IMR-90 (cell line): ENCODE measurements at regions not wholly inside any gene's neighbourhood (a gene's known extent, or its start where the extent isn't known, plus 50 kb on each side); places are given as distances from the start of the nearest gene placed in this dataset.

Experiments used
- ATAC-seq: fragments of 200-7000 bp; cut with Tn5 transposase; 2 replicates; pipeline ENCODE4 v1.9.1; 2020; ENCODE audit warnings: low read depth, mild to moderate bottlenecking, moderate library complexity
- BruUV-seq: library from RNA; stranded (reverse); fragments of 400-500 nt; replicated peaks from 2 replicates; lab custom pipeline; 2021; lab: Mats Ljungman, UMichigan
- CTCF ChIA-PET: fragments of 300-600 bp; formaldehyde crosslinking; extraction: SDS; loops from one replicate; lab custom pipeline; 2021; ENCODE audit warnings: antibody characterized with exemption; lab: Yijun Ruan, JAX
- POLR2A ChIA-PET: fragments of 300-600 bp; sonication (Branson Sonifier 250); formaldehyde crosslinking; loops from one replicate; lab custom pipeline; 2022; ENCODE audit warnings: antibody characterized with exemption; ENCODE audit not compliant: unreplicated experiment; lab: Charles Lee
- DNase-seq: peaks from one replicate; pipeline ENCODE4 v3.0.0; 2013
- H2AFZ ChIP-seq: replicated peaks from 2 replicates; pipeline ENCODE3; 2013; ENCODE audit warnings: low read length, mild to moderate bottlenecking; ENCODE audit not compliant: poor library complexity
- H2AK5ac ChIP-seq: 2 replicates; pipeline ENCODE4 v1.6.1; 2013; ENCODE audit warnings: low read depth, low read length, inconsistent platforms
- H2AK9ac ChIP-seq: replicated peaks from 2 replicates; pipeline ENCODE3; 2013; ENCODE audit warnings: mild to moderate bottlenecking, low read depth, low read length, moderate library complexity; ENCODE audit not compliant: poor library complexity
- H2BK120ac ChIP-seq: 2 replicates; pipeline ENCODE4 v1.6.1; 2013; ENCODE audit warnings: low read depth, low read length, inconsistent platforms
- H2BK15ac ChIP-seq: 3 replicates; pipeline ENCODE4 v1.6.1; 2013; ENCODE audit warnings: low read depth, low read length, inconsistent platforms
- H2BK20ac ChIP-seq: 2 replicates; pipeline ENCODE4 v1.6.1; 2013; ENCODE audit warnings: low read depth, mild to moderate bottlenecking, inconsistent platforms, low read length, moderate library complexity
- H2BK5ac ChIP-seq: 2 replicates; pipeline ENCODE4 v1.6.1; 2013; ENCODE audit warnings: mild to moderate bottlenecking, low read depth, low read length, inconsistent platforms; ENCODE audit not compliant: poor library complexity, severe bottlenecking
- H3K14ac ChIP-seq: replicated peaks from 2 replicates; pipeline ENCODE4 v1.6.1; 2013; ENCODE audit warnings: low read depth, low read length, inconsistent platforms
- H3K18ac ChIP-seq: 2 replicates; pipeline ENCODE4 v1.6.1; 2013; ENCODE audit warnings: low read depth, low read length, control low read depth
- H3K23ac ChIP-seq: 2 replicates; pipeline ENCODE4 v1.6.1; 2013; ENCODE audit warnings: low read depth, low read length, inconsistent platforms
- H3K27ac ChIP-seq: 2 replicates; pipeline ENCODE4 v1.5.1; 2013; ENCODE audit warnings: mild to moderate bottlenecking, control low read depth, low read length; ENCODE audit not compliant: insufficient read depth
- H3K27me3 ChIP-seq: 2 replicates; pipeline ENCODE4 v1.6.1; 2013; ENCODE audit warnings: low read length; ENCODE audit not compliant: control insufficient read depth, insufficient read depth
- H3K36me3 ChIP-seq: 2 replicates; pipeline ENCODE4 v1.6.1; 2013; ENCODE audit warnings: low read length, mixed read lengths; ENCODE audit not compliant: control insufficient read depth, insufficient read depth
- H3K4ac ChIP-seq: 2 replicates; pipeline ENCODE4 v1.6.1; 2013; ENCODE audit warnings: low read depth, low read length, inconsistent platforms
- H3K4me1 ChIP-seq: 2 replicates; pipeline ENCODE4 v1.6.1; 2013; ENCODE audit warnings: low read length, mixed read lengths; ENCODE audit not compliant: control insufficient read depth, insufficient read depth
- H3K4me2 ChIP-seq: 2 replicates; pipeline ENCODE4 v1.6.1; 2013; ENCODE audit warnings: low read depth, mild to moderate bottlenecking, control low read depth, low read length, moderate library complexity
- H3K4me3 ChIP-seq: 2 replicates; pipeline ENCODE4 v1.5.1; 2013; ENCODE audit warnings: low read depth, mild to moderate bottlenecking, control low read depth, low read length, moderate library complexity; ENCODE audit not compliant: insufficient read depth
- H3K56ac ChIP-seq: 2 replicates; pipeline ENCODE4 v1.6.1; 2013; ENCODE audit warnings: low read length, inconsistent platforms; ENCODE audit not compliant: insufficient read depth; ENCODE audit errors: extremely low read depth
- H3K79me1 ChIP-seq, 2 experiments: 2 replicates each; pipeline ENCODE4 v1.6.1; 2013; ENCODE audit warnings: low read length in 2 of 2, inconsistent platforms in 1 of 2, low read depth in 1 of 2
- H3K9ac ChIP-seq: 2 replicates; pipeline ENCODE4 v1.6.1; 2013; ENCODE audit warnings: low read depth, low read length, control low read depth
- H3K9me1 ChIP-seq: 2 replicates; pipeline ENCODE4 v1.6.1; 2013; ENCODE audit warnings: low read length, inconsistent platforms; ENCODE audit not compliant: insufficient read depth
- H3K9me3 ChIP-seq: 2 replicates; pipeline ENCODE4 v1.6.1; 2013; ENCODE audit warnings: low read length; ENCODE audit not compliant: control insufficient read depth, insufficient read depth
- H4K20me1 ChIP-seq: 2 replicates; pipeline ENCODE4 v1.6.1; 2013; ENCODE audit warnings: low read length, inconsistent platforms; ENCODE audit not compliant: insufficient read depth
- H4K5ac ChIP-seq: 2 replicates; pipeline ENCODE4 v1.6.1; 2013; ENCODE audit warnings: mild to moderate bottlenecking, low read depth, low read length, control low read depth
- H4K8ac ChIP-seq, 2 experiments: 2 replicates each; pipeline ENCODE4 v1.6.1; 2013; ENCODE audit warnings: low read depth in 2 of 2, low read length in 2 of 2, control low read depth in 1 of 2, inconsistent platforms in 1 of 2
- H4K91ac ChIP-seq: 2 replicates; pipeline ENCODE4 v1.6.1; 2013; ENCODE audit warnings: low read depth, low read length, inconsistent platforms; ENCODE audit not compliant: insufficient read depth
- RAD21 ChIP-seq: IDR thresholded peaks from 2 replicates; pipeline ENCODE4 v1.6.1; 2012; ENCODE audit warnings: low read length, improper control_type of control experiment
- SMC3 ChIP-seq: fragments of 150-350 bp; IDR thresholded peaks from 2 replicates; pipeline ENCODE4 v1.6.1; 2016; ENCODE audit warnings: low read depth, mild to moderate bottlenecking, antibody characterized with exemption, low read length, moderate library complexity
- WGBS, 2 experiments: methylation state at CpG; one replicate each; pipeline versions ENCODE4 v1.1.5 to v1.1.7; 2013; ENCODE audit warnings: missing lambda C conversion rate in 2 of 2; ENCODE audit not compliant: insufficient read length in 1 of 2; ENCODE audit errors: extremely low coverage in 2 of 2; 5-methylcytosine and 5-hydroxymethylcytosine counted together
- dilution Hi-C: fragments of 300-500 bp; cut with HindIII; formaldehyde crosslinking; loops from one replicate; pipeline ENCODE4 v1.14.3; 2018; ENCODE audit warnings: low sequenced_read_pairs; ENCODE audit not compliant: unreplicated experiment
- in situ Hi-C: fragments of 300-500 bp; cut with MboI; formaldehyde crosslinking; loops from 3 replicates; pipeline ENCODE4 v1.14.3; 2019; ENCODE audit warnings: low sequenced_read_pairs, inconsistent platforms, mixed read lengths
- intact Hi-C: fragments of 100-400 bp; cut with micrococcal nuclease; formaldehyde crosslinking; loops from 2 replicates; pipeline ENCODE4 v1.10.0; 2022

- DNase-seq, result peak; percentile 93
- Histone ChIP-seq H3K14ac (no peak overlapping the region), H3K27me3 (no peaks in the 10 kb centered on the region; the same call in 1 of the 2 replicates), H3K23ac (no peak overlapping the region), H3K9me1 (no peaks in the 10 kb centered on the region), H3K9me3 (no peaks in the 10 kb centered on the region), H3K18ac (no peak overlapping the region), H4K91ac (no peak overlapping the region), H4K20me1 (no peaks in the 10 kb centered on the region), H2AFZ (no peak overlapping the region), H2AK9ac (no peak overlapping the region), H2BK20ac (no peak overlapping the region), H2BK5ac (peak overlapping the region; percentile 20), H2BK15ac (no peak overlapping the region), H4K5ac (no peak overlapping the region), H3K4ac (no peak overlapping the region), H3K4me1 (peaks cover 1% of the 10 kb centered on the region; the same call in 1 of the 2 replicates), H3K9ac (no peak overlapping the region), H4K8ac (no peak overlapping the region), H3K79me1 (no peaks in the 10 kb centered on the region), H3K4me2 (peak overlapping the region; percentile 37; the same call in 1 of the 2 replicates), H2AK5ac (no peak overlapping the region), H3K36me3 (no peaks in the 10 kb centered on the region), H3K4me3 (no peak overlapping the region), H2BK120ac (no peak overlapping the region), H3K56ac (no peak overlapping the region), H3K27ac (no peak overlapping the region)
- BruUV-seq, result no TSS peak
- ChIA-PET CTCF (interaction anchor here (0.6 to 1.1 kb wide), 3 partner anchors 19 to 94 kb away, joined by 3 read pairs; no protein-coding TSS in a partner anchor), POLR2A (no interaction called here)
- dilution Hi-C loops (no loop called here), in situ Hi-C loops (no loop called here), intact Hi-C loops (no loop called here)
- WGBS, 2 experiments, result no CpG with 5 or more reads among the region's 1 CpG
- TF ChIP-seq RAD21, result no peak
- TF ChIP-seq SMC3, result 0 out of 2 replicates have a peak, but pooled peaks have one; percentile 9
- ATAC-seq, result peak; percentile 95
Observed at GRCh38 chr12:45637706-45638105, 91.8 kb upstream of the ARID2 start.
